BE2C (cell line): ENCODE measurements at regions not wholly inside any gene's neighbourhood (a gene's known extent, or its start where the extent isn't known, plus 50 kb on each side); places are given as distances from the start of the nearest gene placed in this dataset.

Source experiments
- DNase-seq: peaks from one replicate; pipeline ENCODE4 v3.0.0-alpha.2; 2020
- H3K27me3 ChIP-seq: fragments of 250-450 bp; sonication (Bioruptor Pico); 2 replicates; pipeline ENCODE4 v1.5.1; 2020; ENCODE audit warnings: mild to moderate bottlenecking
- H3K36me3 ChIP-seq: fragments of 250-450 bp; sonication (Bioruptor Pico); 2 replicates; pipeline ENCODE4 v1.5.1; 2020; ENCODE audit warnings: mild to moderate bottlenecking
- H3K4me1 ChIP-seq: fragments of 250-450 bp; sonication (Bioruptor Pico); 2 replicates; pipeline ENCODE4 v1.5.1; 2020
- H3K4me3 ChIP-seq: 2 replicates; pipeline ENCODE4 v1.5.1; 2011; ENCODE audit warnings: low read depth, low read length
- H3K9me3 ChIP-seq: fragments of 250-450 bp; sonication (Bioruptor Pico); 2 replicates; pipeline ENCODE4 v1.5.1; 2020
- CTCF ChIP-seq: IDR thresholded peaks from 2 replicates; pipeline ENCODE4 v1.5.1; 2012; ENCODE audit warnings: mild to moderate bottlenecking, low read depth, low read length

- Histone ChIP-seq H3K9me3 (no peaks in the 10 kb centered on the region; the same call in 1 of the 2 replicates), H3K4me3 (no peak overlapping the region), H3K27me3 (peaks cover 4% of the 10 kb centered on the region), H3K4me1 (no peaks in the 10 kb centered on the region), H3K36me3 (no peaks in the 10 kb centered on the region)
- no peak for DNase-seq
- no peak for TF ChIP-seq CTCF
Measured at GRCh38 chr16:86993426-86994110, 323.6 kb downstream of the C16orf95 start.

- H3K4me1 ChIP-seq, result no peaks in the 10 kb centered on the region
- H3K4me3 ChIP-seq, result no peak overlapping the region
Measured at GRCh38 chr16:86994215-86994614, 323.0 kb downstream of the C16orf95 start.

GRCh38 chr16:86994651-86995171, 322.5 kb downstream of the C16orf95 start:
- no peak for DNase-seq
- no peak for TF ChIP-seq CTCF
- peaks cover 4% of the 10 kb centered on the region for H3K27me3 ChIP-seq
- H3K36me3 ChIP-seq, result no peaks in the 10 kb centered on the region
- no peak overlapping the region for H3K4me3 ChIP-seq
- H3K4me1 ChIP-seq, result no peaks in the 10 kb centered on the region
- H3K9me3 ChIP-seq, result no peaks in the 10 kb centered on the region; the same call in 1 of the 2 replicates

More at GRCh38 chr16:86994215-86994614, 323.0 kb downstream of the C16orf95 start:
- DNase-seq, result no peak
- Histone ChIP-seq H3K36me3 (no peaks in the 10 kb centered on the region), H3K27me3 (peaks cover 4% of the 10 kb centered on the region), H3K9me3 (no peaks in the 10 kb centered on the region; the same call in 1 of the 2 replicates)
- no peak for TF ChIP-seq CTCF

- DNase-seq, result no peak
- H3K9me3 ChIP-seq, result no peaks in the 10 kb centered on the region; the same call in 1 of the 2 replicates
- H3K4me3 ChIP-seq, result no peak overlapping the region
- H3K36me3 ChIP-seq, result no peaks in the 10 kb centered on the region
- H3K4me1 ChIP-seq, result no peaks in the 10 kb centered on the region
- H3K27me3 ChIP-seq, result peaks cover 4% of the 10 kb centered on the region
- TF ChIP-seq CTCF, result no peak
Measured at GRCh38 chr16:86995456-86995855, 321.7 kb downstream of the C16orf95 start.

GRCh38 chr16:86996081-86996480, 321.1 kb downstream of the C16orf95 start:
- H3K9me3 ChIP-seq, result no peaks in the 10 kb centered on the region; the same call in 1 of the 2 replicates
- TF ChIP-seq CTCF, result no peak
- no peak overlapping the region for H3K4me3 ChIP-seq
- H3K4me1 ChIP-seq, result no peaks in the 10 kb centered on the region
- H3K36me3 ChIP-seq, result no peaks in the 10 kb centered on the region
- no peak for DNase-seq
- H3K27me3 ChIP-seq, result peaks cover 4% of the 10 kb centered on the region

GRCh38 chr16:86997058-86997457, 320.1 kb downstream of the C16orf95 start:
- DNase-seq, result no peak

More at GRCh38 chr16:86997058-86997457, 320.1 kb downstream of the C16orf95 start:
- Histone ChIP-seq H3K27me3 (peaks cover 4% of the 10 kb centered on the region), H3K9me3 (no peaks in the 10 kb centered on the region; the same call in 1 of the 2 replicates), H3K4me1 (no peaks in the 10 kb centered on the region), H3K36me3 (no peaks in the 10 kb centered on the region), H3K4me3 (no peak overlapping the region)
- TF ChIP-seq CTCF, result no peak
